Body of pancreas (tissue), 4 donors: ENCODE measurements at regions not wholly inside any gene's neighbourhood (a gene's known extent, or its start where the extent isn't known, plus 50 kb on each side); places are given as distances from the start of the nearest gene placed in this dataset.

Experiments
- ATAC-seq: fragments of 150-250 bp; one replicate; pipeline ENCODE4 v1.9.1; 2016
- DNase-seq, 4 donors: peaks; one replicate each; pipeline ENCODE4 v3.0.0-alpha.2; 2019
- H3K27ac ChIP-seq, 4 donors: fragments of 200-600 bp; sonication (generic); 1 replicate in 3 of 4; 2 replicates in 1 of 4; pipeline versions ENCODE4 v1.5.1 to v1.6.1; 2016 to 2019; ENCODE audit warnings: mild to moderate bottlenecking in 1 of 4, mixed read lengths in 1 of 4, moderate library complexity in 1 of 4
- H3K27me3 ChIP-seq, 2 donors: fragments of 200-600 bp; sonication (generic); one replicate each; pipeline ENCODE4 v1.6.0; 2016; ENCODE audit warnings: mild to moderate bottlenecking in 1 of 2
- H3K36me3 ChIP-seq, 2 donors: fragments of 200-600 bp; sonication (generic); replicated peaks in 1 of 2; 2 replicates each; pipeline ENCODE4 v1.5.1; 2016; ENCODE audit warnings: low read depth in 2 of 2; ENCODE audit not compliant: insufficient read depth in 1 of 2
- H3K4me1 ChIP-seq: fragments of 200-600 bp; sonication (generic); one replicate; pipeline ENCODE4 v1.6.0; 2016
- H3K4me3 ChIP-seq, 2 donors: fragments of 200-600 bp; sonication (generic); 1 replicate in 1 of 2; 2 replicates in 1 of 2; pipeline ENCODE4 v1.5.1; 2016 to 2019
- H3K9me3 ChIP-seq, 3 donors: fragments of 200-600 bp; sonication (generic); 1 replicate in 2 of 3; 2 replicates in 1 of 3; pipeline ENCODE4 v1.5.1; 2016
- CTCF ChIP-seq, 7 experiments: fragments of 450-650 bp in 4 of 7; fragments of 200-600 bp in 3 of 7; sonication (generic) in 3 of 7; IDR thresholded peaks; one replicate each; pipeline ENCODE4 v1.5.1; 2016 to 2019; ENCODE audit warnings: antibody characterized with exemption in 7 of 7
- POLR2A ChIP-seq, 3 donors: fragments of 450-650 bp; IDR thresholded peaks; one replicate each; pipeline ENCODE4 v1.6.1; 2016; ENCODE audit warnings: antibody characterized with exemption in 3 of 3, mild to moderate bottlenecking in 2 of 3
- WGBS, 2 donors: methylation state at CpG; one replicate each; pipeline ENCODE4 v1.1.5; 2017; 5-methylcytosine and 5-hydroxymethylcytosine counted together
- intact Hi-C: fragments of 100-400 bp; cut with DNase I; formaldehyde crosslinking; loops from one replicate; pipeline ENCODE4 v1.15.1; 2023

- Histone ChIP-seq H3K4me1 (no peaks in the 10 kb centered on the region), H3K9me3 (no peaks in the 10 kb centered on the region), H3K27ac (no peak overlapping the region), H3K36me3 (no peaks in the 10 kb centered on the region), H3K27me3 (no peaks in the 10 kb centered on the region), H3K4me3 (no peak overlapping the region)
- intact Hi-C loops, result no loop called here
- ATAC-seq (no peak), DNase-seq (no peak)
- 90 to 95% methylated on average over 5 of the region's 5 CpGs for WGBS, 2 donors
- TF ChIP-seq CTCF (IDR thresholded peaks at IDR 0.05), result no peak
- TF ChIP-seq POLR2A (IDR thresholded peaks at IDR 0.05), result no peak
Measured at GRCh38 chr18:56368066-56368465, 270.3 kb downstream of the TXNL1 start.

- TF ChIP-seq CTCF (IDR thresholded peaks at IDR 0.05) (peak in 1 of 7 experiments; percentile 10), POLR2A (IDR thresholded peaks at IDR 0.05) (no peak)
- no peaks in the 10 kb centered on the region for H3K4me1 ChIP-seq
- DNase-seq (no peak), ATAC-seq (no peak)
- H3K36me3 ChIP-seq, result no peaks in the 10 kb centered on the region
- H3K27ac ChIP-seq, result no peak overlapping the region
- intact Hi-C loops, result no loop called here
- H3K9me3 ChIP-seq, result no peaks in the 10 kb centered on the region
- H3K4me3 ChIP-seq, result no peak overlapping the region
- no peaks in the 10 kb centered on the region for H3K27me3 ChIP-seq
- 79 to 85% methylated on average over 5 of the region's 5 CpGs for whole genome bisulfite sequencing, 2 donors
Measured at GRCh38 chr18:56358608-56359280, 279.6 kb downstream of the TXNL1 start.

- Histone ChIP-seq H3K9me3 (no peaks in the 10 kb centered on the region), H3K36me3 (no peaks in the 10 kb centered on the region), H3K4me1 (no peaks in the 10 kb centered on the region), H3K27ac (no peak overlapping the region), H3K4me3 (no peak overlapping the region), H3K27me3 (no peaks in the 10 kb centered on the region)
- TF ChIP-seq POLR2A (IDR thresholded peaks at IDR 0.05) (no peak), CTCF (IDR thresholded peaks at IDR 0.05) (no peak)
- WGBS, 2 donors, result 87 to 100% methylated on average over 2 of the region's 2 CpGs
- ATAC-seq, result no peak
- no peak for DNase-seq
- intact Hi-C loops, result no loop called here
Measured at GRCh38 chr18:56353663-56354260, 284.6 kb downstream of the TXNL1 start.

GRCh38 chr18:56351911-56352500 lies 286.4 kb downstream of the TXNL1 start:
- Histone ChIP-seq H3K27me3 (no peaks in the 10 kb centered on the region), H3K9me3 (no peaks in the 10 kb centered on the region), H3K4me3 (no peak overlapping the region), H3K4me1 (no peaks in the 10 kb centered on the region), H3K27ac (no peak overlapping the region), H3K36me3 (no peaks in the 10 kb centered on the region)
- TF ChIP-seq POLR2A (IDR thresholded peaks at IDR 0.05), result no peak
- TF ChIP-seq CTCF (IDR thresholded peaks at IDR 0.05), result no peak
- ATAC-seq (no peak), DNase-seq (no peak)
- WGBS, 2 donors, result 61 to 81% methylated on average over 6 of the region's 6 CpGs
- intact Hi-C loops, result no loop called here
